GM21381 (cell line): ENCODE measurements at regions not wholly inside any gene's neighbourhood (a gene's known extent, or its start where the extent isn't known, plus 50 kb on each side); places are given as distances from the start of the nearest gene placed in this dataset.
"Not testable (repeated sequence)": the region's sequence is repeated elsewhere in the genome, so short reads cannot be mapped to it uniquely, and the experiment has no call there.

Source experiments
- ATAC-seq: cut with Tn5 transposase; IDR thresholded peaks from one replicate; pipeline ENCODE4 v1.9.1; 2021; ENCODE audit warnings: mild to moderate bottlenecking, moderate library complexity; ENCODE audit not compliant: unreplicated experiment

- no peak for ATAC-seq
Observed at GRCh38 chr14:48140804-48141203, 465.4 kb upstream of the MDGA2 start.

GRCh38 chr14:48129472-48129871 lies 454.1 kb upstream of the MDGA2 start:
- no peak for ATAC-seq

- ATAC-seq: no peak
Observed at GRCh38 chr14:48127674-48128073, 452.3 kb upstream of the MDGA2 start.

- ATAC-seq: no peak
Observed at GRCh38 chr14:48125654-48126053, 450.2 kb upstream of the MDGA2 start.

GRCh38 chr14:48113713-48114112 lies 438.3 kb upstream of the MDGA2 start:
- ATAC-seq: no peak

- no peak for ATAC-seq
Observed at GRCh38 chr14:48111151-48111550, 435.7 kb upstream of the MDGA2 start.

GRCh38 chr14:48107646-48108045 lies 432.2 kb upstream of the MDGA2 start:
- ATAC-seq: no peak

GRCh38 chr14:48096897-48097296 lies 421.5 kb upstream of the MDGA2 start:
- ATAC-seq: no peak

GRCh38 chr14:48086516-48086915 lies 411.1 kb upstream of the MDGA2 start:
- no peak for ATAC-seq

GRCh38 chr14:48075487-48075886 lies 400.1 kb upstream of the MDGA2 start:
- no peak for ATAC-seq

GRCh38 chr14:48052973-48053372 lies 377.6 kb upstream of the MDGA2 start:
- ATAC-seq: no peak

GRCh38 chr14:48035836-48036235 lies 360.4 kb upstream of the MDGA2 start:
- ATAC-seq: no peak

- ATAC-seq: no peak
Observed at GRCh38 chr14:48027115-48027514, 351.7 kb upstream of the MDGA2 start.

GRCh38 chr14:48023881-48024280 lies 348.5 kb upstream of the MDGA2 start:
- ATAC-seq: no peak

- not testable (repeated sequence) for ATAC-seq
Observed at GRCh38 chr14:48011484-48011883, 336.1 kb upstream of the MDGA2 start.

GRCh38 chr14:48008646-48009045 lies 333.2 kb upstream of the MDGA2 start:
- no peak for ATAC-seq

- no peak for ATAC-seq
Observed at GRCh38 chr14:48005986-48006385, 330.6 kb upstream of the MDGA2 start.

- ATAC-seq: no peak
Observed at GRCh38 chr14:47993883-47994282, 318.5 kb upstream of the MDGA2 start.

- ATAC-seq: no peak
Observed at GRCh38 chr14:47988175-47988574, 312.8 kb upstream of the MDGA2 start.

GRCh38 chr14:47978871-47979270 lies 303.5 kb upstream of the MDGA2 start:
- ATAC-seq: no peak

- ATAC-seq: no peak
Observed at GRCh38 chr14:47976139-47976538, 300.7 kb upstream of the MDGA2 start.

- ATAC-seq: no peak
Observed at GRCh38 chr14:47966076-47966810, 290.8 kb upstream of the MDGA2 start.

GRCh38 chr14:47961634-47962033 lies 286.2 kb upstream of the MDGA2 start:
- no peak for ATAC-seq
